GM12875 (cell line): ENCODE measurements at regions not wholly inside any gene's neighbourhood (a gene's known extent, or its start where the extent isn't known, plus 50 kb on each side); places are given as distances from the start of the nearest gene placed in this dataset.

ENCODE experiments used
- H3K4me3 ChIP-seq: one replicate; pipeline ENCODE4 v1.5.1; 2011; ENCODE audit warnings: low read depth, low read length, control low read depth
- CTCF ChIP-seq: IDR thresholded peaks from 2 replicates; pipeline ENCODE4 v1.5.1; 2011; ENCODE audit warnings: low read depth, mild to moderate bottlenecking, control low read depth, inconsistent platforms, low read length, moderate library complexity, borderline replicate concordance; ENCODE audit not compliant: insufficient read depth

GRCh38 chr3:88385090-88385489 is 235.3 kb downstream of the C3orf38 start:
- no peak overlapping the region for H3K4me3 ChIP-seq
- TF ChIP-seq CTCF: no peak

DNA sequence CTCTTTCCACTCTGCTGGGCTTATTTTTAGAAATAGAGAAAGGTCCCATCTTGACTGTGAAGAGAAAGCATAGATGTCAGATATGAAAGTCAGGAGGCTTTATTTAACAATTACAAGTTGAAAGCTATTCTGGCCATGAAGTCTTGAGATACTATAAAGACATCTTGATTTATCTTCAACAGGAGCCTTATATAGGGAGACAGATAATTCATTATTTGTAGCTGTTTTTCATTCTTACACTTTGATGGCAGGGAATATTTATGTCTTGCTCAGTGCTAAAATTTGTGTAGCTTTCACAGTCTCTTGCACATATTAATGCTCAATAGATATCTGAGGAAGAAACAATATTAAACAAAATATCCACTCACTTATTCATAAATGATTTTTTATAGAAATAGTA is 248.8 kb downstream of the C3orf38 start:
- TF ChIP-seq CTCF: no peak

DNA sequence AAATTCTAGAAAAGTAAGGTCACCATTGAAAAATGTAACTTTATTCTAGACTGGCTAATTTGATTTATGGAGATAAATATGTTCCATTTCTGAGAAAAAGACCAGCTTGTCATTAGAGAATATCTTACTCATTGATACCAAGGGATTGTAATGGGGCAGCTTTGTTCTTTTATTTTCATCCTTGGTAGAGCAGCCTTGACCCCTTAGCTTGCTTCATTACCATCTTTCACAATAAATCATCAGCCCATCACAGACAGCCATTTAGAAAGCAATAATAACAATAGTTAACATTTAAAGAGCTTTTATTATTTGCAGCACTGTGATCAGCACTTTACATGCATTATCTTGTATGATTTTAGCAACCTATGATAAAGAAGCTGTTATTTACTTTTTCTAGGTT is 253.6 kb downstream of the C3orf38 start:
- TF ChIP-seq CTCF: no peak
- no peak overlapping the region for H3K4me3 ChIP-seq

More for the DNA sequence above, 248.8 kb downstream of the C3orf38 start:
- no peak overlapping the region for H3K4me3 ChIP-seq

- H3K4me3 ChIP-seq: no peak overlapping the region
- no peak for TF ChIP-seq CTCF
These were observed 258.3 kb downstream of the C3orf38 start for GRCh38 chr3:88408097-88408496.

DNA sequence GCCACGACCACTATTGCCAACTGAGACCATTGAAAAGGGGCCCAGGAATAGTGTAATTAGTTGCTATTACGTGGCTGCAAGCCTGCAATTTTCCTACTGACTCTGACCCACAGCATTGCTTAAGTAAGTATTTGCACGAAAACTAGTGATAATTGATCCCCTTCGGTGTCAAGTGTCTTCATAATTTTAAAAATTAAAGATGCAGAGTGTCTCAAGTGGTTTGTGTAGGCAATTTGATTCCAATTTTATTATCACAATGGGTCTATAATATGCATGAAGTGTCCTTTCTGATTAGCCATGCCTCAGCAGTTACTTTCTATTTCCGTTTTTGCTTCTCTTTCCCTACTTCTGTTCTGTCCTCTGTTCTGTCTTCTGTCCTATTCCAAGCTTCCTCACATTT is 259.2 kb downstream of the C3orf38 start:
- H3K4me3 ChIP-seq: no peak overlapping the region
- TF ChIP-seq CTCF: no peak

DNA sequence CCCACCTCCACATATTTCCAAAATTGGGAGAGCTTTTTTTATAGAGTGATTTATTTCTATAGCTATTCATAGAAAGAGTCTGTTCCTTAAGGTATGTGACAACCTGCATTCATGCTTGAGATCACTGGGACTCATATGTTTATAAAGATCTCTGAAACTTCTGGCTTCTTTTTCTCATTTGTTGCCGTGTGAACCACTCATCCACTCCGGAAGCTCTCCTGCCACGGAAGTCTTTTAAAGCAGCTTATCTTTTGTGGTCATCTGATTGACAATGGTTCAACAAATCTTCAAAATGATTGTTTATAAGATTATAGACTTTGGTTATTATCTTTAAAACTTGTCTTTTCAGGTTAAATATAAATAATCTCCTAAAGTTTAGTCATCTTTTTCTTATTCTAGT is 260.5 kb downstream of the C3orf38 start:
- no peak overlapping the region for H3K4me3 ChIP-seq
- TF ChIP-seq CTCF: no peak

- TF ChIP-seq CTCF: no peak
These were observed 262.6 kb downstream of the C3orf38 start for GRCh38 chr3:88412346-88412745.

More at GRCh38 chr3:88412346-88412745, 262.6 kb downstream of the C3orf38 start:
- no peak overlapping the region for H3K4me3 ChIP-seq
